HEK293T (cell line): ENCODE measurements at regions not wholly inside any gene's neighbourhood (a gene's known extent, or its start where the extent isn't known, plus 50 kb on each side); places are given as distances from the start of the nearest gene placed in this dataset.
"Not testable (repeated sequence)": the region's sequence is repeated elsewhere in the genome, so short reads cannot be mapped to it uniquely, and the experiment has no call there.

ENCODE experiments used
- CTCF ChIA-PET: fragments of 350-600 bp; formaldehyde crosslinking; extraction: SDS; loops from one replicate; lab custom pipeline; 2021; ENCODE audit warnings: antibody characterized with exemption, inconsistent platforms; lab: Yijun Ruan, JAX
- POLR2A ChIA-PET: fragments of 350-600 bp; formaldehyde crosslinking; extraction: SDS; loops from one replicate; lab custom pipeline; 2020; ENCODE audit warnings: antibody characterized with exemption, inconsistent platforms; lab: Yijun Ruan, JAX
- DNase-seq: peaks from one replicate; pipeline ENCODE4 v3.0.0; 2012; ENCODE audit warnings: mixed read lengths; ENCODE audit errors: extremely low spot score
- ARNT ChIP-seq: fragments of 450-650 bp; IDR thresholded peaks from 2 replicates; pipeline ENCODE4 v1.6.1; 2017; ENCODE audit warnings: mild to moderate bottlenecking
- BHLHE40 ChIP-seq: fragments of 450-650 bp; IDR thresholded peaks from 2 replicates; pipeline ENCODE4 v1.6.1; 2016; ENCODE audit warnings: mild to moderate bottlenecking, moderate library complexity, borderline replicate concordance
- CTBP1 ChIP-seq: fragments of 450-650 bp; IDR thresholded peaks from 2 replicates; pipeline ENCODE4 v1.6.1; 2016; ENCODE audit warnings: borderline replicate concordance
- ELF4 ChIP-seq: fragments of 450-650 bp; IDR thresholded peaks from 2 replicates; pipeline ENCODE4 v1.6.1; 2017; ENCODE audit warnings: antibody characterized with exemption
- FOXA1 ChIP-seq: fragments of 450-650 bp; IDR thresholded peaks from 2 replicates; pipeline ENCODE4 v1.6.1; 2016; ENCODE audit warnings: mild to moderate bottlenecking
- FOXK2 ChIP-seq: fragments of 450-650 bp; IDR thresholded peaks from 2 replicates; pipeline ENCODE4 v1.6.1; 2016; ENCODE audit warnings: mild to moderate bottlenecking
- FOXM1 ChIP-seq: fragments of 450-650 bp; IDR thresholded peaks from 2 replicates; pipeline ENCODE4 v1.6.1; 2017; ENCODE audit warnings: mild to moderate bottlenecking, borderline replicate concordance
- HDGF ChIP-seq: fragments of 450-650 bp; IDR thresholded peaks from 2 replicates; pipeline ENCODE4 v1.6.1; 2017; ENCODE audit warnings: antibody characterized with exemption, borderline replicate concordance
- L3MBTL2 ChIP-seq: fragments of 450-650 bp; conservative IDR thresholded peaks from 2 replicates; pipeline ENCODE4 v1.6.1; 2016; ENCODE audit warnings: mild to moderate bottlenecking
- LEF1 ChIP-seq: fragments of 450-650 bp; IDR thresholded peaks from 2 replicates; pipeline ENCODE4 v1.6.1; 2017; ENCODE audit warnings: mild to moderate bottlenecking, borderline replicate concordance
- NFRKB ChIP-seq: fragments of 450-650 bp; IDR thresholded peaks from 2 replicates; pipeline ENCODE4 v1.6.1; 2016; ENCODE audit warnings: mild to moderate bottlenecking, moderate library complexity
- SP1 ChIP-seq: fragments of 450-650 bp; IDR thresholded peaks from 2 replicates; pipeline ENCODE4 v1.6.1; 2017
- SUZ12 ChIP-seq: fragments of 450-650 bp; IDR thresholded peaks from 2 replicates; pipeline ENCODE4 v1.6.1; 2016; ENCODE audit warnings: mild to moderate bottlenecking
- TARDBP ChIP-seq: fragments of 450-650 bp; IDR thresholded peaks from 2 replicates; pipeline ENCODE4 v1.6.1; 2016
- ZNF384 ChIP-seq: fragments of 450-650 bp; IDR thresholded peaks from 2 replicates; pipeline ENCODE4 v1.6.1; 2016
- TF ChIP-seq, protein P1 (sequence below): fragments of 450-650 bp; IDR thresholded peaks from 2 replicates; pipeline ENCODE4 v1.6.1; 2016

DNA sequence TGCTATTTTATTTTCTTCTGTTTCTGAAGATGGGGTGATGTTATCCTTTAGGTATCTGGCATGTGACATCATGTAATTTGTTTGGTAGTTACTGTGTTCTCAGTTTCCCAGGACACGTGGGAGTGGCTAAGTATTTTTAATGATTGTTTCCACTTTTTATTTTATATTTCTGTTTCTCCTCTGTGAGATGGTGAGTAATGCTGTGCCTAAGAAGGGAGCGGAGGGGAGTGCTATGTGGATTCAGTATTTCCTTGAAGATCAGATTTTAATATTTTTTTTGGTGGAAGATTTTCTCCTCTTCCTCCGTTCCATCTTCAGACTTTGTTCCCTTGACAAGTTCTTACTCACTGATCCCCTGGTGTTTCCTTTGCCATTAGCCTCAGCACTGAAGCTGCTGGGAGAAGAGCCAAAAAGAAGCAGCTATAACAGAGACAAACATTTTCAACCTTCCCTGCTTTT is 180.0 kb upstream of the MMADHC start:
- DNase-seq = no peak
- POLR2A ChIA-PET = no interaction called here
- no peak for TF ChIP-seq ELF4
- no peak for TF ChIP-seq SP1
- no peak for TF ChIP-seq ZNF384
- no peak for TF ChIP-seq SUZ12
- TF ChIP-seq CTBP1 = no peak
- TF ChIP-seq FOXA1 = no peak
- TF ChIP-seq, protein P1, sequence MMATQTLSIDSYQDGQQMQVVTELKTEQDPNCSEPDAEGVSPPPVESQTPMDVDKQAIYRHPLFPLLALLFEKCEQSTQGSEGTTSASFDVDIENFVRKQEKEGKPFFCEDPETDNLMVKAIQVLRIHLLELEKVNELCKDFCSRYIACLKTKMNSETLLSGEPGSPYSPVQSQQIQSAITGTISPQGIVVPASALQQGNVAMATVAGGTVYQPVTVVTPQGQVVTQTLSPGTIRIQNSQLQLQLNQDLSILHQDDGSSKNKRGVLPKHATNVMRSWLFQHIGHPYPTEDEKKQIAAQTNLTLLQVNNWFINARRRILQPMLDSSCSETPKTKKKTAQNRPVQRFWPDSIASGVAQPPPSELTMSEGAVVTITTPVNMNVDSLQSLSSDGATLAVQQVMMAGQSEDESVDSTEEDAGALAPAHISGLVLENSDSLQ = no peak
- TF ChIP-seq L3MBTL2 = no peak
- no peak for TF ChIP-seq FOXM1
- TF ChIP-seq FOXK2 = no peak
- TF ChIP-seq HDGF = no peak
- CTCF ChIA-PET = interaction anchor here (0.5 kb wide), 1 partner anchor 12 kb away, joined by 4 read pairs; no protein-coding TSS in a partner anchor

DNA sequence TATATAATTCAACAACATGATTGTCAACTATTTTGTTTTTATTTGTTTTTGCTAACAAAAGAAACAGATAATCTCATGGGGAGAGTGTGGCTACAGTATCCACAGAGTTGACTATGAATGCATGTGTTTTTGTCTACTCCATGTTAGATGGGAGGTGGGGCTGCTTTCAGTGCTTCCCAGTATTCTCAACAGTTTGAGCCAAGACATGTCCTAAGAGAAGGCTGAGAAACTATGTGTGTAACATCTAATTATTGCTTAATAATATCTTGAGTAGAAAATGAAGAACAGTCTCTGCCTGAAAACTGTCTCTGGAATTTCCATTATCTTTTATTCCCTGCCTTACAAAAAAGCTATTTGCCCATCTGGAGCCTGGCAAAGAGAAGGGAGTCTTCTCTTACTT is 178.8 kb upstream of the MMADHC start:
- ChIA-PET POLR2A (no interaction called here), CTCF (no interaction called here)
- no peak for TF ChIP-seq SP1
- TF ChIP-seq FOXM1 = no peak
- no peak for TF ChIP-seq BHLHE40
- TF ChIP-seq TARDBP = no peak
- no peak for TF ChIP-seq LEF1
- DNase-seq = no peak

DNA sequence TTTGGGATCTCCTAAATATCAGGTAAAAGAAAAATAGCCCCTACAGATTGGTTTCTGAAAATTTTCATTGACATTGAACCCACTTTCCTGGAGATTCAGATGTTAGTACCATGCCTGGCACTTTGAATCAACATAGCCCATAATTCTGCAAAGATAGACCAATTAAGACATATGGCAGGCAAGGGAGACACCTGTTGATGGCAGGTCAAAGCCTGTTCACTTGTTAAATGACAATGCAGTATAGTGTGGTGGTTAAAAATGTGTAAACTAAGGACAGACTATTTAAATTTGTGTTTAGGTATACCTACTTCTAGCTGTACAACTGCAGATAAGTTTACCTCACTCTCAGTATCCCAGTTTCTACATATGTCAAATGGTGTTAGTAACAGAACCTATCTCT is 178.1 kb upstream of the MMADHC start:
- TF ChIP-seq ARNT (no peak), LEF1 (no peak), NFRKB (no peak), SUZ12 (no peak), CTBP1 (no peak), SP1 (no peak), ZNF384 (no peak), ELF4 (no peak), FOXM1 (no peak), HDGF (no peak), FOXA1 (no peak), FOXK2 (no peak), L3MBTL2 (no peak)
- TF ChIP-seq, protein P1 = no peak
- ChIA-PET CTCF (no interaction called here), POLR2A (no interaction called here)
- DNase-seq = no peak

DNA sequence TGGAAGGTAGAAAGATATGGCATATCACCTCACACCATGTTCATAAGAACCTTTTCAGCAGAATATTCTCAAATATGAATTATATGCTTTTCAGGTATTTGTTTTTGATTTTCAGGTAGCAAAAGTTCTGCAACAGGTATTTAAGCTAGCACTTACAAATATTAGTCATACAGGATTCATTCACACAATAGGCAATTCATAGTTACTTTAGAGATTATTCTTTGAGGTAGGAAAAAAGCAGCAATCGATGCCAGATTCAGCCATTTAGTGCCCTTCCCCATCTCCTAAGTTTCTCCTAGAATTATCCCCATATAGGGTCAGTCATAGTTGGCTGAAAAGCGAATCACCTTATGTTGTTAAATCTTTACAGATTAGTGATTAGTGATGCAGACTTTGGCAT is 177.4 kb upstream of the MMADHC start:
- TF ChIP-seq CTBP1 (no peak), TARDBP (no peak), ARNT (no peak), BHLHE40 (no peak), L3MBTL2 (no peak), FOXK2 (no peak), SUZ12 (no peak), ELF4 (no peak), ZNF384 (no peak), NFRKB (no peak), HDGF (no peak), LEF1 (no peak)
- TF ChIP-seq, protein P1 = no peak
- no peak for DNase-seq
- ChIA-PET POLR2A (no interaction called here), CTCF (no interaction called here)

DNA sequence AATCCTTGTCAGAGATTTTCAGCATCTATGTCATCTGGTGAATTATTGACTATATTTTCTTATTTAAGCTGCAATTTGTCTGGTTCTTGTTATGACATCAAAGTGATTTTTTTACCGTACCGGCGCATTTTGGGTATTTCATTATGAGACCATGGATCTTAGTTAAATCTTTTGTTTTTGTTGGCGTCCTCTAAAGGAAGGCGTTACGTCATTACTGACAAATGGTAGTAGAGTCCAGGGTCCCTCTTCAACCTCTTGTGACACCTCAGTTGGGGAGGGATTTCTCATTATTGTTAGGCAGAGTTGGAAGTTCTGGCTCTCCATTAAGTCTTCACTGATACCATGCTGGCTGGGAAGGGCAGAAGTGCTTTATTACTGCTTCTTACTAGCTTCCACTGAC is 175.8 kb upstream of the MMADHC start:
- TF ChIP-seq FOXM1 (no peak), LEF1 (no peak), SP1 (no peak), FOXA1 (no peak), CTBP1 (no peak), BHLHE40 (no peak), HDGF (no peak), L3MBTL2 (no peak), TARDBP (no peak), SUZ12 (no peak), ZNF384 (no peak), NFRKB (no peak), ELF4 (no peak), FOXK2 (no peak), ARNT (no peak)
- TF ChIP-seq, protein P1 = no peak
- ChIA-PET CTCF (no interaction called here), POLR2A (no interaction called here)
- no peak for DNase-seq

DNA sequence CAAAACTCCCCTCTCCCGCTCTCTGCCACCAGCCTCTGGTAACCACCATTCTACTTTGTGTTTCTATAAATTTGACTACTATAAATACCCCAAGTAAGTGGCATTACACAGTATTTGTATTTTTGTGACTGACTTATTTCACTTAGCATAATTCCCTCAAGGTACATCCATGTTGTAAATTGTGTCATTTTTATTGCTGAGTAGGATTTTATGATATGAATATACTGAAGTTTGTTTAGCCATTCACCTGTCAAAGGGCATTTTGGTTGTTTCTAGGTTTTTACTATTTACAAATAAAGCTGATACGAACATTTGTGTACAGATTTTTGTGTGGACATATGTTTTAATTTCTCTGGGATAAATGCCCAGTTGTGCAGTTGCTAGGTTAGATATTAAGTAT is 174.0 kb upstream of the MMADHC start:
- ChIA-PET CTCF (no interaction called here), POLR2A (no interaction called here)
- DNase-seq = no peak
- TF ChIP-seq SUZ12 (no peak), ARNT (no peak), FOXM1 (no peak), SP1 (no peak)

DNA sequence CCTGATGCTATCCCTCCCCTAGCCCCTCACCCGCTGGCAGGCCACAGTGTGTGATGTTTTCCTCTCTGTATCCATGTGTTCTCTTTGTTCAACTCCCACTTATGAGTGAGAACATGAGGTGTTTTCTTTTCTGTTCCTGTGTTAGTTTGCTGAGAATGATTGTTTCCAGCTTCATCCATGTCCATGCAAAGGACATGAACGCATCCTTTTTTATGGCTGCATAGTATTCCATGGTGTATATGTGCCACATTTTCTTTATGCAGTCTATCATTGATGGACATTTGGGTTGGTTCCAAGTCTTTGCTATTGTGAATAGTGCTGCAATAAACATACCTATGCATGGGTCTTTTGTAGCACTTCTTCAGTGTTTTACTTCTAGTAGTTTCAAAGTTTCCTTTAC is 171.8 kb upstream of the MMADHC start:
- DNase-seq, POLR2A ChIA-PET, CTCF ChIA-PET: not testable (repeated sequence)

DNA sequence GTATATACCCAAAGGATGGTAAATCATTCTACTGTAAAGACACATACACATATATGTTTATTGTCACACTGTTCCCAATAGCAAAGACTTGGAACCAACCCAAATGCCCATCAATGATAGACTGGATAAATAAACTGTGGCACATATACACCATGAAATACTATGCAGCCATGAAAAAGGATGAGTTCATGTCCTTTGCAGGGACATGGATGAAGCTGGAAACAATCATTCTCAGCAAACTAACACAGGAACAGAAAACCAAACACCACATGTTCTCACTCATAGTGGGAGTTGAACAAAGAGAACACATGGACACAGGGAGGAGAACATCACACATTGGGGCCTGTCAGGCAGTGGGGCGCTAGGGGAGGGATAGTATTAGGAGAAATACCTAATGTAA is 167.1 kb upstream of the MMADHC start:
- CTCF ChIA-PET = interaction anchor here (0.6 kb wide), 1 partner anchor 13 kb away, joined by 4 read pairs; no protein-coding TSS in a partner anchor
- POLR2A ChIA-PET = not testable (repeated sequence)

More for the DNA sequence above, 167.1 kb upstream of the MMADHC start:
- DNase-seq = not testable (repeated sequence)
